ENCODE measurements at regions not wholly inside any gene's neighbourhood (a gene's known extent, or its start where the extent isn't known, plus 50 kb on each side); places are given as distances from the start of the nearest gene placed in this dataset.

- no peak for DNase-seq (ENCODE audit: low spot score in 2 of 2)
- Histone ChIP-seq H3K27me3 (no peaks in the 10 kb centered on the region), H3K27ac (no peak overlapping the region), H3K4me1 (peaks cover 0 to 4% of the 10 kb centered on the region in 2 donors), H3K9me3 (no peaks in the 10 kb centered on the region), H3K4me3 (no peak overlapping the region), H3K36me3 (no peaks in the 10 kb centered on the region)
- TF ChIP-seq, protein P1, sequence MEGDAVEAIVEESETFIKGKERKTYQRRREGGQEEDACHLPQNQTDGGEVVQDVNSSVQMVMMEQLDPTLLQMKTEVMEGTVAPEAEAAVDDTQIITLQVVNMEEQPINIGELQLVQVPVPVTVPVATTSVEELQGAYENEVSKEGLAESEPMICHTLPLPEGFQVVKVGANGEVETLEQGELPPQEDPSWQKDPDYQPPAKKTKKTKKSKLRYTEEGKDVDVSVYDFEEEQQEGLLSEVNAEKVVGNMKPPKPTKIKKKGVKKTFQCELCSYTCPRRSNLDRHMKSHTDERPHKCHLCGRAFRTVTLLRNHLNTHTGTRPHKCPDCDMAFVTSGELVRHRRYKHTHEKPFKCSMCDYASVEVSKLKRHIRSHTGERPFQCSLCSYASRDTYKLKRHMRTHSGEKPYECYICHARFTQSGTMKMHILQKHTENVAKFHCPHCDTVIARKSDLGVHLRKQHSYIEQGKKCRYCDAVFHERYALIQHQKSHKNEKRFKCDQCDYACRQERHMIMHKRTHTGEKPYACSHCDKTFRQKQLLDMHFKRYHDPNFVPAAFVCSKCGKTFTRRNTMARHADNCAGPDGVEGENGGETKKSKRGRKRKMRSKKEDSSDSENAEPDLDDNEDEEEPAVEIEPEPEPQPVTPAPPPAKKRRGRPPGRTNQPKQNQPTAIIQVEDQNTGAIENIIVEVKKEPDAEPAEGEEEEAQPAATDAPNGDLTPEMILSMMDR (IDR thresholded peaks at IDR 0.05) = no peak
- intact Hi-C loops (cut with DNase I) = no loop called here
Observed at GRCh38 chr6:156065849-156066248, 610.2 kb upstream of the NOX3 start.

- intact Hi-C loops (cut with DNase I) = no loop called here
- H3K27me3 ChIP-seq = no peaks in the 10 kb centered on the region
- no peaks in the 10 kb centered on the region for H3K36me3 ChIP-seq
- TF ChIP-seq, protein P1 (IDR thresholded peaks at IDR 0.05) = no peak
- H3K4me3 ChIP-seq = no peak overlapping the region
- DNase-seq (ENCODE audit: low spot score in 2 of 2) = no peak
- no peaks in the 10 kb centered on the region for H3K9me3 ChIP-seq
- peak overlapping the region in 1 of 2 donors; percentile 1 for H3K27ac ChIP-seq
- peaks cover 0 to 13% of the 10 kb centered on the region in 2 donors for H3K4me1 ChIP-seq
Observed at GRCh38 chr6:156062091-156062563, 606.5 kb upstream of the NOX3 start.

DNA sequence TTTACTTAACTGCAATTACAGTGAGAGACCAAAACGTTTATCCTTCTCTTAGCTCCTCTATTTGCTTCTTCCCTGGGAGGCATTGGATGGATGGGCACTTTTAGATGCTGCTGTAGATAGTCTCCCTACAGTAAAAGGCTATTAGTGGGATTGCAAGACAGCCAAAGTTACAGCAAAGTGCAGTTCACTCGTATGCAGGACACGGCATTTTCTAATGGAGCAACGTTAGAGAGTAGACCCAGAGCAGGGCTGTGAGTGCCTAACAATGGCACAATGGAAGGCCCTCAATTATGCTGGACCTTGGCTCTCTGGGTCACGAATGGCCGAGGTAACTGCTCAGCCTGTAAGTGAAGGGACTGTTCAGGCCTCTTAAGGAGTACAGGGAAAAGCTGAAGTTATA is 605.8 kb upstream of the NOX3 start:
- intact Hi-C loops (cut with DNase I) = no loop called here
- Histone ChIP-seq H3K36me3 (no peaks in the 10 kb centered on the region), H3K4me1 (peaks cover 0 to 13% of the 10 kb centered on the region in 2 donors), H3K9me3 (no peaks in the 10 kb centered on the region), H3K27me3 (no peaks in the 10 kb centered on the region), H3K27ac (no peak overlapping the region), H3K4me3 (no peak overlapping the region)
- DNase-seq (ENCODE audit: low spot score in 2 of 2) = no peak
- TF ChIP-seq, protein P1 (IDR thresholded peaks at IDR 0.05) = no peak

- no peak for DNase-seq (ENCODE audit: low spot score in 2 of 2)
- Histone ChIP-seq H3K4me1 (peaks cover 0 to 13% of the 10 kb centered on the region in 2 donors), H3K9me3 (no peaks in the 10 kb centered on the region), H3K36me3 (no peaks in the 10 kb centered on the region), H3K27ac (no peak overlapping the region), H3K4me3 (no peak overlapping the region), H3K27me3 (no peaks in the 10 kb centered on the region)
- intact Hi-C loops (cut with DNase I) = no loop called here
- TF ChIP-seq, protein P1 (IDR thresholded peaks at IDR 0.05) = no peak
Observed at GRCh38 chr6:156060013-156060412, 604.4 kb upstream of the NOX3 start.

- intact Hi-C loops (cut with DNase I) = no loop called here
- H3K4me3 ChIP-seq = no peak overlapping the region
- TF ChIP-seq, protein P1 (IDR thresholded peaks at IDR 0.05) = no peak
- no peaks in the 10 kb centered on the region for H3K36me3 ChIP-seq
- no peaks in the 10 kb centered on the region for H3K9me3 ChIP-seq
- peaks cover 0 to 13% of the 10 kb centered on the region in 2 donors for H3K4me1 ChIP-seq
- H3K27me3 ChIP-seq = no peaks in the 10 kb centered on the region
- H3K27ac ChIP-seq = no peak overlapping the region
- no peak for DNase-seq (ENCODE audit: low spot score in 2 of 2)
Observed at GRCh38 chr6:156058356-156058755, 602.7 kb upstream of the NOX3 start.

- Histone ChIP-seq H3K4me1 (peaks cover 0 to 13% of the 10 kb centered on the region in 2 donors), H3K9me3 (no peaks in the 10 kb centered on the region), H3K27ac (no peak overlapping the region), H3K36me3 (no peaks in the 10 kb centered on the region), H3K27me3 (no peaks in the 10 kb centered on the region), H3K4me3 (no peak overlapping the region)
- intact Hi-C loops (cut with DNase I) = no loop called here
- TF ChIP-seq, protein P1 (IDR thresholded peaks at IDR 0.05) = no peak
- peak in 1 of 2 donors; percentile 65 for DNase-seq (ENCODE audit: low spot score in 2 of 2)
Observed at GRCh38 chr6:156057869-156058268, 602.2 kb upstream of the NOX3 start.

Data from ascending aorta (tissue), 2 donors.